ENCODE measurements at regions not wholly inside any gene's neighbourhood (a gene's known extent, or its start where the extent isn't known, plus 50 kb on each side); places are given as distances from the start of the nearest gene placed in this dataset.
"Not testable (repeated sequence)": the region's sequence is repeated elsewhere in the genome, so short reads cannot be mapped to it uniquely, and the experiment has no call there.

GRCh38 chr3:182138393-182138792, 426.7 kb downstream of the SOX2 start:
- no peak for DNase-seq (ENCODE audit: low read depth)

GRCh38 chr3:182139627-182140357, 428.1 kb downstream of the SOX2 start:
- no peak for DNase-seq (ENCODE audit: low read depth)

- no peak for DNase-seq (ENCODE audit: low read depth)
Observed at GRCh38 chr3:182142928-182143327, 431.2 kb downstream of the SOX2 start.

GRCh38 chr3:182143903-182144302, 432.2 kb downstream of the SOX2 start:
- DNase-seq (ENCODE audit: low read depth) = no peak

GRCh38 chr3:182148360-182148759, 436.6 kb downstream of the SOX2 start:
- DNase-seq (ENCODE audit: low read depth) = no peak

- no peak for DNase-seq (ENCODE audit: low read depth)
Observed at GRCh38 chr3:182149594-182149993, 437.9 kb downstream of the SOX2 start.

GRCh38 chr3:182156326-182156725, 444.6 kb downstream of the SOX2 start:
- not testable (repeated sequence) for DNase-seq (ENCODE audit: low read depth)

GRCh38 chr3:182165234-182165633, 453.5 kb downstream of the SOX2 start:
- no peak for DNase-seq (ENCODE audit: low read depth)

- no peak for DNase-seq (ENCODE audit: low read depth)
Observed at GRCh38 chr3:182172534-182172933, 460.8 kb downstream of the SOX2 start.

GRCh38 chr3:182178488-182179200, 466.9 kb downstream of the SOX2 start:
- DNase-seq (ENCODE audit: low read depth) = no peak

GRCh38 chr3:182179631-182180030, 467.9 kb downstream of the SOX2 start:
- DNase-seq (ENCODE audit: low read depth) = no peak

GRCh38 chr3:182180654-182181385, 469.1 kb downstream of the SOX2 start:
- DNase-seq (ENCODE audit: low read depth) = no peak

GRCh38 chr3:182182531-182182968, 470.8 kb downstream of the SOX2 start:
- DNase-seq (ENCODE audit: low read depth) = no peak

GRCh38 chr3:182183716-182184430, 472.1 kb downstream of the SOX2 start:
- no peak for DNase-seq (ENCODE audit: low read depth)

- DNase-seq (ENCODE audit: low read depth) = no peak
Observed at GRCh38 chr3:182185313-182185712, 473.6 kb downstream of the SOX2 start.

GRCh38 chr3:182190056-182190455, 478.3 kb downstream of the SOX2 start:
- DNase-seq (ENCODE audit: low read depth) = no peak

GRCh38 chr3:182198345-182198744, 486.6 kb downstream of the SOX2 start:
- DNase-seq (ENCODE audit: low read depth) = no peak

GRCh38 chr3:182201456-182202168, 489.9 kb downstream of the SOX2 start:
- no peak for DNase-seq (ENCODE audit: low read depth)

GRCh38 chr3:182212479-182213076, 500.9 kb downstream of the SOX2 start:
- DNase-seq (ENCODE audit: low read depth) = no peak

GRCh38 chr3:182214416-182214815, 502.7 kb downstream of the SOX2 start:
- no peak for DNase-seq (ENCODE audit: low read depth)

GRCh38 chr3:182215881-182216280, 504.2 kb downstream of the SOX2 start:
- no peak for DNase-seq (ENCODE audit: low read depth)
